AG04449 (cell line): ENCODE measurements at regions not wholly inside any gene's neighbourhood (a gene's known extent, or its start where the extent isn't known, plus 50 kb on each side); places are given as distances from the start of the nearest gene placed in this dataset.

Source experiments
- CTCF ChIA-PET: fragments of 350-600 bp; formaldehyde crosslinking; extraction: SDS; loops from one replicate; lab custom pipeline; 2021; ENCODE audit warnings: antibody characterized with exemption; lab: Yijun Ruan, JAX
- POLR2A ChIA-PET: fragments of 400-600, 350-600 bp; formaldehyde crosslinking; extraction: SDS; loops from one replicate; lab custom pipeline; 2020; ENCODE audit warnings: antibody characterized with exemption, inconsistent platforms; lab: Yijun Ruan, JAX
- DNase-seq: peaks from one replicate; pipeline ENCODE4 v3.0.0-alpha.2; 2010; ENCODE audit warnings: low read depth, low spot score
- H3K4me3 ChIP-seq: 2 replicates; pipeline ENCODE4 v1.5.1; 2011; ENCODE audit warnings: low read depth, mild to moderate bottlenecking, control low read depth, low read length
- CTCF ChIP-seq: IDR thresholded peaks from one replicate; pipeline ENCODE4 v1.5.1; 2011; ENCODE audit warnings: mild to moderate bottlenecking, moderate library complexity, low read length, control low read depth, inconsistent platforms; ENCODE audit not compliant: insufficient read depth; ENCODE audit errors: missing control alignments

DNA sequence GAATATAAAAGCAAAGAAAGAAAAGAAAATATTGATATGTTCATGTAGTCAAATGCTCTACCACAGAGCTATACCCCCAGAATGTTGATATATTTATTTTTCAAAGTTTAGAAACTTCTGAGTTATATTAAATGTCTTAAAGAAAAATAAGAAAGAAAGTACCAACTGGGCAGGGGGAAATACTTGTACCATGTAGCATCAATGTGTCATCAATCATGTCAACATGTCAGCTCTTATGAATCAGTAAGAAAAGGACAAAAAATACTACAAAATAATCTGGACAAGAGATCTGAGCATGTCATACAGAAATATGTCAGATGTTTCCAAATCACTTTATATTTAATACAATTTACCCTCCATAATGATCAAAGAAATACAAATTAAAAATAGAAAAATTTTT, 595.1 kb upstream of the ATP2B1 start:
- no peak overlapping the region for H3K4me3 ChIP-seq
- no peak for TF ChIP-seq CTCF
- ChIA-PET POLR2A (no interaction called here), CTCF (no interaction called here)
- DNase-seq, result no peak

DNA sequence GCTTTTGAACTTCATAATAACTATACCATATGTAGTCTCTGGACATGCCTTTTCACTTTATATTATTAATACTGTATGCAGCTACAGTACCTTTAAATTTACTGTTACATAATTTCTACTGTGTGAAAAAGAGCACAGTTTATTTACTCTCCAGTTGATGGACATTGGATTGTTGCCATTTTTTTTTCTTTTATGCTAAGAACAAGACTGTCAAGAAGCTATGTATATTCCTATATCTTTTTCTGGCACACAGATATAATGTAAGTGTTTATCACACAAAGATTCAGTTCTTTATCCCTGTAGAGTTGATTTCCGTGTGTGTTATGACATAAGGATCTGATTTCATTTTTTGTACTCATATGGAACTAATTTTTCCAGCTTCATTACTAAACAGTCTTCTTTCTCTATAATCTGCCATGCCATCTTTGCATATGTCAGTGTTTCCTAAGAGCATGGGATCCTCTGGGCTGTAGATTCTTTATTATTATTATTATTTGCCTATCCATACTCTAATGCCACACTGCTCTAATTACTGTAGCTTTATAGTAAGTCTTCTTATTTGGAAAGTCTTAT, 593.0 kb upstream of the ATP2B1 start:
- no peak overlapping the region for H3K4me3 ChIP-seq
- POLR2A ChIA-PET, result no interaction called here
- DNase-seq, result no peak
- CTCF ChIA-PET, result no interaction called here
- TF ChIP-seq CTCF, result no peak

DNA sequence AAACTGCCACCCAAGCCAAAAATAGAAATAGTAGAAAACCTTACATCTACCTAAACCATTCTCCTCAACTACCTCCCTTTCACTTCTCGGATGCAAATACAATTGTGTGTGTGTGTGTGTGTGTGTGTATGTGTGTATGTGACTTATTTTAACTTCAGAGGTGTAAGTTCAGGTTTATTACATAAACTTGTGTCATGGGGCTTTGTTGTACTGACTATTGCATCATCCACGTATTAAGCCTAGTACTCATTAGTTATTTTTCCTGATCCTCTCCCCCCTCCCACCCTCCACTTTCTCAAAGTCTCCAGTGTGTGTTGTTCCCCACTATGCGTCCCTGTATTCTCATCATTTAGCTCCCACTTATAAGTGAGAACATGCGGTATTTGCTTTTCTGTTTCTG, 592.5 kb upstream of the ATP2B1 start:
- DNase-seq, result no peak
- CTCF ChIA-PET, result no interaction called here
- POLR2A ChIA-PET, result no interaction called here
- no peak for TF ChIP-seq CTCF
- no peak overlapping the region for H3K4me3 ChIP-seq

DNA sequence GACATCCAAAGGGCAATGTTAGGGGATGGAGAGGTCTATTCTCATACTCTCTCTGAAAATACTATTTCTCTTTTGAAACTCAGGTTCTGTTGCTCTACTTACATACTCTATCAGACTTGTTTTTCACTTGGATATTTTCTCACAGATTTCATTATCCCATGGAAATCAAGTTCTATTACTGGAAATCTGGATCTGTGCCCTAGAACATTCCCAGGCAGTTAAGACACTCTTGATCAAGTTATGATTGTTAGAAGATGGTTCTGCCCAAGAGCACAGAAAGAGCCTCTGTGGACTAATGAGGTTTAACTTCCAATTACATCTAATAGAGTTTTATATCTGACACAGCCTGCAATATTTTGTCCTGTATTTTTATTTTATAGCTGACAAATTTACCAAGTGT, 591.0 kb upstream of the ATP2B1 start:
- no peak overlapping the region for H3K4me3 ChIP-seq
- DNase-seq, result no peak
- no peak for TF ChIP-seq CTCF
- ChIA-PET CTCF (no interaction called here), POLR2A (no interaction called here)

- H3K4me3 ChIP-seq, result no peak overlapping the region
- CTCF ChIA-PET, result no interaction called here
- no peak for TF ChIP-seq CTCF
- POLR2A ChIA-PET, result no interaction called here
- no peak for DNase-seq
These were observed 590.5 kb upstream of the ATP2B1 start for GRCh38 chr12:90299121-90299520.

DNA sequence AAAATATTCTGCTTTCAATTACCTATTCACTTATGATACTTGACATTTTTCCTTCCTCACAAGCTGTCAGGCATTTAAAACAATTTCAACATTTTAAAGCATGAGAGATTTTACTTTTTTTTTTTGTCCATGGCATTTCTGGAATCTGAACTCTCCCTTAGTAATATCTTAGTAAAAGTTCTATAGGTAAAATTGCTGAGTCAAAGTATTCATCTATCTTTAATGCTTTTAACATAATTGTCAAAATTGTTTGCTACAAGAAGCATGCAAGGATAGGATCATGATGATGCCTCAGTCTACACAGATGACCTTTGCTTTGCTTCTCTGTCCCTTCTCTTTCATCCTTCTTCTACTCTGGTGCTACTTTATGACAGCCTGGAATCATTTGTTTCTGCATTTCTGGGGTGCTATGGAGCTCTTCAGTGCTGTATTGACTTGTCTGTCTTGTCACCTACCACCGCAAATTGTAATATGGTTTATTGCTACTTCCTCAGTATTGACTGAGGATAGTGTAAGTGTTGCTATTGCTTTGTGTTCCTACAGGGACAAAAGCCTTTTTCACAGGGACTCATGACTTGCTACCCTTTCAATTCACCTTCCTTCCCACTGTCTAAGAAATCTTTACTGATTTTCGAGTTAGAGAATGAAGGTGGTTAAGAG, 589.8 kb upstream of the ATP2B1 start:
- ChIA-PET POLR2A (no interaction called here), CTCF (no interaction called here)
- no peak overlapping the region for H3K4me3 ChIP-seq
- no peak for TF ChIP-seq CTCF
- no peak for DNase-seq
